ENCODE measurements at regions not wholly inside any gene's neighbourhood (a gene's known extent, or its start where the extent isn't known, plus 50 kb on each side); places are given as distances from the start of the nearest gene placed in this dataset.

GRCh38 chr7:68421712-68422111, 1176.6 kb upstream of the AUTS2 start:
- TF ChIP-seq CTCF (IDR thresholded peaks at IDR 0.05; ENCODE audit: low read depth, low read length, poor library complexity, severe bottlenecking) (no peak), EZH2phosphoT487 (IDR thresholded peaks at IDR 0.05; ENCODE audit: borderline replicate concordance, low read length) (no peak)

Data from DOHH2 (cell line).